Gastrocnemius medialis (tissue), 4 donors: ENCODE measurements at regions not wholly inside any gene's neighbourhood (a gene's known extent, or its start where the extent isn't known, plus 50 kb on each side); places are given as distances from the start of the nearest gene placed in this dataset.
"Not testable (repeated sequence)": the region's sequence is repeated elsewhere in the genome, so short reads cannot be mapped to it uniquely, and the experiment has no call there.

Experiments
- ATAC-seq, 2 donors: fragments of 150-250 bp; one replicate each; pipeline ENCODE4 v1.9.1; 2016
- DNase-seq, 2 donors: peaks; one replicate each; pipeline ENCODE4 v3.0.0-alpha.2; 2019
- H3K27ac ChIP-seq, 4 donors: fragments of 200-600 bp; sonication (generic); 1 replicate in 1 of 4; 2 replicates in 3 of 4; pipeline ENCODE4 v1.5.1; 2016 to 2018; ENCODE audit warnings: mild to moderate bottlenecking in 2 of 4, moderate library complexity in 1 of 4
- H3K27me3 ChIP-seq, 3 donors: fragments of 200-600 bp; sonication (generic) in 2 of 3; 1 replicate in 1 of 3; 2 replicates in 2 of 3; pipeline versions ENCODE4 v1.5.1 to v1.6.0; 2016 to 2019; ENCODE audit warnings: mild to moderate bottlenecking in 1 of 3, moderate library complexity in 1 of 3
- H3K36me3 ChIP-seq, 2 donors: fragments of 200-600 bp; sonication (generic) in 1 of 2; one replicate each; pipeline ENCODE4 v1.5.1; 2017 to 2018
- H3K4me1 ChIP-seq, 2 donors: fragments of 200-600 bp; sonication (generic) in 1 of 2; one replicate each; pipeline ENCODE4 v1.5.1; 2016 to 2017; ENCODE audit warnings: mild to moderate bottlenecking in 2 of 2
- H3K4me3 ChIP-seq, 4 donors: fragments of 200-600 bp; sonication (generic) in 3 of 4; 1 replicate in 1 of 4; 2 replicates in 3 of 4; pipeline ENCODE4 v1.5.1; 2016 to 2019; ENCODE audit warnings: mild to moderate bottlenecking in 2 of 4
- H3K9me3 ChIP-seq, 3 donors: fragments of 200-600 bp; sonication (generic) in 2 of 3; 1 replicate in 1 of 3; 2 replicates in 2 of 3; pipeline ENCODE4 v1.5.1; 2016 to 2019
- CTCF ChIP-seq, 5 experiments: fragments of 450-650 bp in 3 of 5; fragments of 200-600 bp in 2 of 5; sonication (generic) in 2 of 5; IDR thresholded peaks in 4 of 5; conservative IDR thresholded peaks in 1 of 5; 1 replicate in 4 of 5; 2 replicates in 1 of 5; pipeline ENCODE4 v1.5.1; 2016 to 2019; ENCODE audit warnings: antibody characterized with exemption in 5 of 5, mild to moderate bottlenecking in 3 of 5, moderate library complexity in 3 of 5
- POLR2A ChIP-seq, 2 donors: fragments of 450-650 bp; IDR thresholded peaks; one replicate each; pipeline ENCODE4 v1.6.1; 2017; ENCODE audit warnings: antibody characterized with exemption in 2 of 2, mild to moderate bottlenecking in 2 of 2, moderate library complexity in 2 of 2
- in situ Hi-C, 4 donors: fragments of 200-750 bp; cut with MboI; loops; one replicate each; pipeline versions ENCODE4 v1.15.0 to v1.8.0; 2017; ENCODE audit warnings: low sequenced_read_pairs in 4 of 4
- intact Hi-C: fragments of 100-400 bp; cut with DNase I; formaldehyde crosslinking; loops from one replicate; pipeline ENCODE4 v1.15.1; 2023; ENCODE audit warnings: low total_unique reads

GRCh38 chr1:181184621-181185020 lies 96.1 kb downstream of the IER5 start:
- TF ChIP-seq CTCF (IDR thresholded peaks at IDR 0.05 in 4 of 5, conservative IDR thresholded peaks at IDR 0.05 in 1 of 5) = no peak
- TF ChIP-seq POLR2A (IDR thresholded peaks at IDR 0.05) = no peak
- Histone ChIP-seq H3K36me3 (no peaks in the 10 kb centered on the region), H3K4me1 (peaks cover 22 to 33% of the 10 kb centered on the region in 2 donors), H3K27ac (no peak overlapping the region), H3K4me3 (no peak overlapping the region), H3K9me3 (no peaks in the 10 kb centered on the region), H3K27me3 (no peaks in the 10 kb centered on the region)
- in situ Hi-C loops (loop anchor here in 3 of 4 donors (5.0 to 10.0 kb wide), 2 partner anchors 238 to 240 kb away; no protein-coding TSS in a partner anchor), intact Hi-C loops (no loop called here)
- ATAC-seq (no peak), DNase-seq (no peak)

GRCh38 chr1:181185461-181185860 lies 97.0 kb downstream of the IER5 start:
- no peaks in the 10 kb centered on the region for H3K36me3 ChIP-seq
- no peak overlapping the region for H3K4me3 ChIP-seq
- H3K27me3 ChIP-seq = no peaks in the 10 kb centered on the region
- peaks cover 16 to 30% of the 10 kb centered on the region in 2 donors for H3K4me1 ChIP-seq
- DNase-seq = no peak
- no peaks in the 10 kb centered on the region for H3K9me3 ChIP-seq
- no peak overlapping the region for H3K27ac ChIP-seq
- in situ Hi-C loops = loop anchor here in 3 of 4 donors (5.0 to 10.0 kb wide), 2 partner anchors 237 to 239 kb away; no protein-coding TSS in a partner anchor
- ATAC-seq = no peak
- intact Hi-C loops = no loop called here
- TF ChIP-seq CTCF (IDR thresholded peaks at IDR 0.05 in 4 of 5, conservative IDR thresholded peaks at IDR 0.05 in 1 of 5) (no peak), POLR2A (IDR thresholded peaks at IDR 0.05) (no peak)

- intact Hi-C loops, H3K4me3 ChIP-seq, H3K27ac ChIP-seq, H3K36me3 ChIP-seq, DNase-seq, H3K9me3 ChIP-seq, ATAC-seq, H3K27me3 ChIP-seq: not testable (repeated sequence)
- in situ Hi-C loops = loop anchor here in 3 of 4 donors (5.0 to 10.0 kb wide), 2 partner anchors 236 to 239 kb away; no protein-coding TSS in a partner anchor
- peaks cover 12 to 24% of the 10 kb centered on the region in 2 donors for H3K4me1 ChIP-seq
These were observed 97.6 kb downstream of the IER5 start for GRCh38 chr1:181186133-181186532.

GRCh38 chr1:181187337-181188126 lies 99.0 kb downstream of the IER5 start:
- ATAC-seq = no peak
- H3K36me3 ChIP-seq = no peaks in the 10 kb centered on the region
- TF ChIP-seq CTCF (IDR thresholded peaks at IDR 0.05 in 4 of 5, conservative IDR thresholded peaks at IDR 0.05 in 1 of 5) (no peak), POLR2A (IDR thresholded peaks at IDR 0.05) (no peak)
- H3K27me3 ChIP-seq = no peaks in the 10 kb centered on the region
- no peak overlapping the region for H3K4me3 ChIP-seq
- intact Hi-C loops = no loop called here
- H3K4me1 ChIP-seq = peaks cover 5 to 13% of the 10 kb centered on the region in 2 donors
- no peak for DNase-seq
- no peaks in the 10 kb centered on the region for H3K9me3 ChIP-seq
- in situ Hi-C loops = loop anchor here in 3 of 4 donors (5.0 to 10.0 kb wide), 2 partner anchors 235 to 237 kb away; no protein-coding TSS in a partner anchor
- H3K27ac ChIP-seq = no peak overlapping the region

- Histone ChIP-seq H3K27ac (no peak overlapping the region), H3K36me3 (no peaks in the 10 kb centered on the region), H3K27me3 (no peaks in the 10 kb centered on the region), H3K4me3 (no peak overlapping the region), H3K4me1 (peaks cover 5 to 7% of the 10 kb centered on the region in 2 donors), H3K9me3 (no peaks in the 10 kb centered on the region)
- TF ChIP-seq POLR2A (IDR thresholded peaks at IDR 0.05) (no peak), CTCF (IDR thresholded peaks at IDR 0.05 in 4 of 5, conservative IDR thresholded peaks at IDR 0.05 in 1 of 5) (no peak)
- intact Hi-C loops = no loop called here
- no peak for ATAC-seq
- in situ Hi-C loops = loop anchor here in 3 of 4 donors (5.0 to 10.0 kb wide), 2 partner anchors 233 to 236 kb away; no protein-coding TSS in a partner anchor
- DNase-seq = no peak
These were observed 100.7 kb downstream of the IER5 start for GRCh38 chr1:181189245-181189644.
